Neural cell (in vitro differentiated cells): ENCODE measurements at regions not wholly inside any gene's neighbourhood (a gene's known extent, or its start where the extent isn't known, plus 50 kb on each side); places are given as distances from the start of the nearest gene placed in this dataset.

Source experiments
- H2AFZ ChIP-seq: fragments of 200-600, 300-800 bp; sonication (generic), shearing (Covaris generic); 2 replicates; pipeline ENCODE4 v1.6.0; 2014; ENCODE audit warnings: low read depth, mild to moderate bottlenecking, antibody characterized with exemption, low read length, moderate library complexity
- H3F3A ChIP-seq: fragments of 200-600 bp; shearing (Covaris generic); 2 replicates; pipeline ENCODE4 v1.6.1; 2016; ENCODE audit warnings: mild to moderate bottlenecking, moderate library complexity, mixed read lengths, antibody characterized with exemption, low read length; ENCODE audit not compliant: insufficient read depth, poor library complexity, severe bottlenecking
- H3K27ac ChIP-seq: fragments of 200-600, 300-800 bp; sonication (generic), shearing (Covaris generic); 2 replicates; pipeline ENCODE4 v1.5.1; 2014; ENCODE audit warnings: mild to moderate bottlenecking, low read length, moderate library complexity
- H3K27me3 ChIP-seq: fragments of 300-800, 200-600 bp; sonication (generic), shearing (Covaris generic); 2 replicates; pipeline ENCODE4 v1.6.0; 2014; ENCODE audit warnings: mild to moderate bottlenecking, low read depth, low read length, moderate library complexity; ENCODE audit not compliant: insufficient read depth
- H3K36me3 ChIP-seq: fragments of 300-800, 200-600 bp; sonication (generic), shearing (Covaris generic); 2 replicates; pipeline ENCODE4 v1.5.1; 2014; ENCODE audit warnings: mild to moderate bottlenecking, antibody characterized with exemption, low read length, moderate library complexity; ENCODE audit not compliant: insufficient read depth
- H3K4me2 ChIP-seq: fragments of 300-800, 200-600 bp; sonication (generic), shearing (Covaris generic); 2 replicates; pipeline ENCODE4 v1.6.0; 2014; ENCODE audit warnings: mild to moderate bottlenecking, low read length
- H3K4me3 ChIP-seq: fragments of 300-800, 200-600 bp; sonication (generic), shearing (Covaris generic); 2 replicates; pipeline ENCODE4 v1.5.1; 2014; ENCODE audit warnings: mild to moderate bottlenecking, low read length, moderate library complexity
- H3K79me2 ChIP-seq: fragments of 200-600 bp; shearing (Covaris generic); replicated peaks from 2 replicates; pipeline ENCODE4 v1.6.0; 2014; ENCODE audit warnings: mild to moderate bottlenecking, low read length, moderate library complexity; ENCODE audit not compliant: insufficient read depth
- H3K9ac ChIP-seq: fragments of 300-800, 200-600 bp; sonication (generic), shearing (Covaris generic); 2 replicates; pipeline ENCODE4 v1.6.1; 2016; ENCODE audit warnings: mild to moderate bottlenecking, low read length, mixed read lengths
- H3K9me2 ChIP-seq: fragments of 200-600 bp; shearing (Covaris generic); 2 replicates; pipeline ENCODE4 v1.6.1; 2016; ENCODE audit warnings: mild to moderate bottlenecking, low read length, mixed read lengths; ENCODE audit not compliant: insufficient read depth
- H3K9me3 ChIP-seq: fragments of 200-600, 300-800 bp; sonication (generic), shearing (Covaris generic); 2 replicates; pipeline ENCODE4 v1.6.1; 2016; ENCODE audit warnings: mild to moderate bottlenecking, mixed run types, low read length, moderate library complexity, mixed read lengths
- H4K20me1 ChIP-seq: fragments of 200-600 bp; shearing (Covaris generic); 2 replicates; pipeline ENCODE4 v1.6.1; 2016; ENCODE audit warnings: mild to moderate bottlenecking, mixed run types; ENCODE audit not compliant: insufficient read depth
- CTCF ChIP-seq: fragments of 450-650 bp; IDR thresholded peaks from 2 replicates; pipeline ENCODE4 v1.5.1; 2014; ENCODE audit warnings: antibody characterized with exemption, mild to moderate bottlenecking, moderate library complexity; ENCODE audit not compliant: poor library complexity, severe bottlenecking
- EP300 ChIP-seq: fragments of 450-650 bp; conservative IDR thresholded peaks from 2 replicates; pipeline ENCODE4 v1.6.1; 2014; ENCODE audit warnings: antibody characterized with exemption, mild to moderate bottlenecking, moderate library complexity; ENCODE audit not compliant: poor library complexity, severe bottlenecking
- EZH2 ChIP-seq: fragments of 200-600, 300-800 bp; shearing (Covaris generic), sonication (generic); IDR thresholded peaks from 2 replicates; pipeline ENCODE4 v1.6.1; 2014; ENCODE audit warnings: antibody characterized with exemption, low read length, borderline replicate concordance, mild to moderate bottlenecking; ENCODE audit not compliant: insufficient read depth, poor library complexity, severe bottlenecking
- MXI1 ChIP-seq: fragments of 450-650 bp; conservative IDR thresholded peaks from 2 replicates; pipeline ENCODE4 v1.6.1; 2014; ENCODE audit warnings: antibody characterized with exemption, mild to moderate bottlenecking; ENCODE audit not compliant: poor library complexity, severe bottlenecking
- POLR2AphosphoS5 ChIP-seq: IDR thresholded peaks from 2 replicates; pipeline ENCODE4 v1.6.1; 2012
- RAD21 ChIP-seq: fragments of 450-650 bp; conservative IDR thresholded peaks from 2 replicates; pipeline ENCODE4 v1.6.1; 2014; ENCODE audit warnings: antibody characterized with exemption, mild to moderate bottlenecking, moderate library complexity
- REST ChIP-seq: IDR thresholded peaks from 2 replicates; pipeline ENCODE4 v1.6.1; 2012; ENCODE audit warnings: borderline replicate concordance
- SMC3 ChIP-seq: fragments of 450-650 bp; conservative IDR thresholded peaks from 2 replicates; pipeline ENCODE4 v1.6.1; 2014; ENCODE audit warnings: antibody characterized with exemption, mild to moderate bottlenecking, moderate library complexity; ENCODE audit not compliant: poor library complexity
- TAF1 ChIP-seq: IDR thresholded peaks from 2 replicates; pipeline ENCODE4 v1.6.1; 2012; ENCODE audit warnings: low read depth

GRCh38 chr14:44866322-44866721 lies 95.4 kb downstream of the KLHL28 start:
- TF ChIP-seq EP300 = no peak
- no peak for TF ChIP-seq CTCF
- TF ChIP-seq POLR2AphosphoS5 = no peak
- TF ChIP-seq SMC3 = no peak
- no peak for TF ChIP-seq TAF1
- no peak for TF ChIP-seq MXI1
- TF ChIP-seq REST = no peak
- TF ChIP-seq EZH2 = no peak
- no peak for TF ChIP-seq RAD21
- H3K27me3 ChIP-seq = no peaks in the 10 kb centered on the region
- H3K9me2 ChIP-seq = no peaks in the 10 kb centered on the region

GRCh38 chr14:44863271-44863670 lies 98.5 kb downstream of the KLHL28 start:
- no peaks in the 10 kb centered on the region for H3K9me2 ChIP-seq
- H3K36me3 ChIP-seq = no peaks in the 10 kb centered on the region

More at GRCh38 chr14:44866322-44866721, 95.4 kb downstream of the KLHL28 start:
- Histone ChIP-seq H3F3A (no peaks in the 10 kb centered on the region), H2AFZ (no peak overlapping the region), H3K4me3 (no peak overlapping the region), H3K36me3 (no peaks in the 10 kb centered on the region), H3K79me2 (no peaks in the 10 kb centered on the region), H3K4me2 (no peak overlapping the region), H3K27ac (no peak overlapping the region), H4K20me1 (no peaks in the 10 kb centered on the region), H3K9me3 (no peaks in the 10 kb centered on the region), H3K9ac (no peak overlapping the region)

More at GRCh38 chr14:44863271-44863670, 98.5 kb downstream of the KLHL28 start:
- Histone ChIP-seq H3K4me3 (no peak overlapping the region), H3K27me3 (no peaks in the 10 kb centered on the region), H3F3A (no peaks in the 10 kb centered on the region), H3K4me2 (no peak overlapping the region), H3K9me3 (no peaks in the 10 kb centered on the region), H2AFZ (no peak overlapping the region), H3K9ac (no peak overlapping the region), H3K79me2 (no peaks in the 10 kb centered on the region), H3K27ac (no peak overlapping the region), H4K20me1 (no peaks in the 10 kb centered on the region)
- TF ChIP-seq EZH2 (no peak), CTCF (no peak), SMC3 (no peak), REST (no peak), RAD21 (no peak), TAF1 (no peak), POLR2AphosphoS5 (no peak), MXI1 (no peak), EP300 (no peak)
